ENCODE measurements at regions not wholly inside any gene's neighbourhood (a gene's known extent, or its start where the extent isn't known, plus 50 kb on each side); places are given as distances from the start of the nearest gene placed in this dataset.

DNA sequence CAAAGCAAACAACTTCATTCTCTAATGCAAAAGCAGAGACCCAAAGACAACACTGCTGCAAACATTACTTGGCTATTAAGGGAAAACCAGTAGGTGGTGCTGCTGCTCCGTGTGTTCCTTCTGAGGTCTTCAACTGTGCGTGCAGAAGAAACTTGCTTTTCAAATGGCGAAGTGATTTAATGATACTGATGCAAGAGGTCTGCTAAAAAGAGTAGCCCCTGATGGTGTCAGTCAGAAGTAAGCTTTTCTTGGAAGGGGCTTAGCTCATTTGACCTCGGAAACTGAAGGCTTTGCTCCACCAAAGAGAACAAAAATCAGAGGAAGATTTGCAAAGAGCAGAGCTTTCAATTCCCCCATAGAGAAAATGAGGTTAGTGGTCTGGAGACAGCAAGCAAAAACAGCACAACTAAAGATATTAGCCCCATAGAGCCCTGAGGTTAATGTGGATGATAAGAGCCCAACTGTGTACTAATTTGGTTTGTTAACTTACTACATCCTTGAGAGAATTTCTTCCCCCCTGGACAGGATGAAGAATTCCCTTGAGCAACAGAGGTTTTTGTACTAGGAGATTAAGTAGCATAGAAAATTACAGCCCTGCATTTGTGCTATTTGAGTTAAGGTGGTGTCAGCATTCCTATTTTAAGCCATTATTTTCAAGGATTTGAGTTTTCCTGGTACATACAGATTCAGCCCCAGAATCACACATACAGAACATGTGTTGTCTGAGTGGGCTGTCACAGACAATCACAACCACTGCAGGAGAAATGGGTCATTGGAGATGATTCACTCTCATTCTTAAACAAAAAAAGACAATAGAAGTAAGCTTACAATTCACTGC is 153.2 kb upstream of the C9orf72 start:
- Histone ChIP-seq H3K27ac (no peak overlapping the region), H3K27me3 (no peaks in the 10 kb centered on the region), H3K9me3 (no peaks in the 10 kb centered on the region), H3K9ac (ENCODE audit: low read depth in 2 of 2, low read length in 2 of 2) (no peak overlapping the region), H3K4me3 (no peak overlapping the region), H3K4me1 (no peaks in the 10 kb centered on the region), H3K36me3 (no peaks in the 10 kb centered on the region)
- peak; percentile 63 for DNase-seq
- TF ChIP-seq, protein P1, sequence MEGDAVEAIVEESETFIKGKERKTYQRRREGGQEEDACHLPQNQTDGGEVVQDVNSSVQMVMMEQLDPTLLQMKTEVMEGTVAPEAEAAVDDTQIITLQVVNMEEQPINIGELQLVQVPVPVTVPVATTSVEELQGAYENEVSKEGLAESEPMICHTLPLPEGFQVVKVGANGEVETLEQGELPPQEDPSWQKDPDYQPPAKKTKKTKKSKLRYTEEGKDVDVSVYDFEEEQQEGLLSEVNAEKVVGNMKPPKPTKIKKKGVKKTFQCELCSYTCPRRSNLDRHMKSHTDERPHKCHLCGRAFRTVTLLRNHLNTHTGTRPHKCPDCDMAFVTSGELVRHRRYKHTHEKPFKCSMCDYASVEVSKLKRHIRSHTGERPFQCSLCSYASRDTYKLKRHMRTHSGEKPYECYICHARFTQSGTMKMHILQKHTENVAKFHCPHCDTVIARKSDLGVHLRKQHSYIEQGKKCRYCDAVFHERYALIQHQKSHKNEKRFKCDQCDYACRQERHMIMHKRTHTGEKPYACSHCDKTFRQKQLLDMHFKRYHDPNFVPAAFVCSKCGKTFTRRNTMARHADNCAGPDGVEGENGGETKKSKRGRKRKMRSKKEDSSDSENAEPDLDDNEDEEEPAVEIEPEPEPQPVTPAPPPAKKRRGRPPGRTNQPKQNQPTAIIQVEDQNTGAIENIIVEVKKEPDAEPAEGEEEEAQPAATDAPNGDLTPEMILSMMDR (IDR thresholded peaks at IDR 0.05), result peak; percentile 79
- intact Hi-C loops (cut with DNase I), result loop anchor here (10.0 kb wide), 1 partner anchor 338 kb away; no protein-coding TSS in a partner anchor

DNA sequence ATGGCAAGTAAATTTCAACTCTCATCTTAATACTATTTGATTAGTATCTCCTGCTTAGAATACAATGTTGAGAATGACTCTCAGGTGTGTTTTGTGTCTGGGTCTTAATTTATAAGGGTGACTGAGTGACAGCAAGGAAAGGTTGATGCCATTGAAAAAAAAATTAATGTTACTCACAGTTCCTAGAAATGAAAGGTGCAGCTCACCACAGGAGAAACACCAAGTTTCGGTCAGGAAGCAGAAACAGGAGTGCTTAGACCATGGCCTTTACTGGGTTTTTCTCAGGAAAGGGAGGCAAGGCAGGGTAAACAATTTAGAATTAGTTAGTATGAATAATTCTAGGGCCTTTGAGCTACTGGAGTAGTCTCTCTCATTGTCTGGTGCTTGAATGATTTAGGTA is 159.2 kb upstream of the C9orf72 start:
- Histone ChIP-seq H3K36me3 (no peaks in the 10 kb centered on the region), H3K9me3 (no peaks in the 10 kb centered on the region), H3K27ac (no peak overlapping the region), H3K27me3 (no peaks in the 10 kb centered on the region), H3K9ac (ENCODE audit: low read depth in 2 of 2, low read length in 2 of 2) (no peak overlapping the region), H3K4me1 (no peaks in the 10 kb centered on the region), H3K4me3 (no peak overlapping the region)
- TF ChIP-seq, protein P1 (IDR thresholded peaks at IDR 0.05), result no peak
- DNase-seq, result no peak
- intact Hi-C loops (cut with DNase I), result no loop called here

DNA sequence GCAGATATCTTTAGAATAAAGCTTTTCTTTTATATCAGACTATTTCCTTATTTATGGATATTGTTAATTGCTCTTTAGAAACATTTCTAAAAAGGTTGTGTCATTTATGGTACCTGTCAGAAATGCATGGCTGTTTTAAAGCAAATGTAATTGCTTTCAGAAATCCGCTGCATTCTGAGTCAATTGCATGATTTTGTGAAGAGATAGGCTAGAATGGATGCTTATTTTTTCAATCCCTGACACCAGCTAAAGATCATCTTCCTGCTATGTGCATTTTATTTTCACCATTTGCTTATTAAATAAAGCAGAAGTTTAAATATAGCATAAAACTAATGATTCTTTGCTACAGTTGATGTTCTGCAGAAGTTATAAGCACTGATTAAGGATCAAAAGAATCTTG is 170.2 kb upstream of the C9orf72 start:
- DNase-seq, result no peak
- Histone ChIP-seq H3K9ac (ENCODE audit: low read depth in 2 of 2, low read length in 2 of 2) (no peak overlapping the region), H3K4me3 (no peak overlapping the region), H3K27me3 (no peaks in the 10 kb centered on the region), H3K4me1 (no peaks in the 10 kb centered on the region), H3K27ac (no peak overlapping the region), H3K9me3 (no peaks in the 10 kb centered on the region), H3K36me3 (no peaks in the 10 kb centered on the region)
- intact Hi-C loops (cut with DNase I), result no loop called here
- TF ChIP-seq, protein P1 (IDR thresholded peaks at IDR 0.05), result no peak

DNA sequence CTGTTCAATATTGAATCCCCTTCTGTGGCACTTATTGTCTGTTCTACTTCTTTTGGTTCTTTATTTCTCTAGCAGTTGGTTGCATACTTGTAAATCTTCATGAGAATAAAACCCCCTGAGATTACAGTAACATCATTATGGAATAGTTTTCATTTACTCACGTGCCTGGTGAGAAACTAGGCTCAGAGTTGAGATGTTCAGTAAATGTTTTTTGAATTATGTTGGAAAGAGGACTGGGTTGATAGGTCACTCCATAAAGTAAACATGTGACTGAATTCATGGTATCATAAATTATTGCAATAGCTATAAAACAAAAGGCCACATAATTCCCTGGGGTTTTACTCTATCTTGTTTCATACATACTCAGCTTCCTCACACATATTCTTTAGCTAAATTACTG is 174.2 kb upstream of the C9orf72 start:
- Histone ChIP-seq H3K36me3 (no peaks in the 10 kb centered on the region), H3K27me3 (no peaks in the 10 kb centered on the region), H3K9me3 (no peaks in the 10 kb centered on the region), H3K9ac (ENCODE audit: low read depth in 2 of 2, low read length in 2 of 2) (no peak overlapping the region), H3K4me3 (no peak overlapping the region), H3K4me1 (no peaks in the 10 kb centered on the region), H3K27ac (no peak overlapping the region)
- intact Hi-C loops (cut with DNase I), result no loop called here
- TF ChIP-seq, protein P1 (IDR thresholded peaks at IDR 0.05), result no peak
- no peak for DNase-seq

DNA sequence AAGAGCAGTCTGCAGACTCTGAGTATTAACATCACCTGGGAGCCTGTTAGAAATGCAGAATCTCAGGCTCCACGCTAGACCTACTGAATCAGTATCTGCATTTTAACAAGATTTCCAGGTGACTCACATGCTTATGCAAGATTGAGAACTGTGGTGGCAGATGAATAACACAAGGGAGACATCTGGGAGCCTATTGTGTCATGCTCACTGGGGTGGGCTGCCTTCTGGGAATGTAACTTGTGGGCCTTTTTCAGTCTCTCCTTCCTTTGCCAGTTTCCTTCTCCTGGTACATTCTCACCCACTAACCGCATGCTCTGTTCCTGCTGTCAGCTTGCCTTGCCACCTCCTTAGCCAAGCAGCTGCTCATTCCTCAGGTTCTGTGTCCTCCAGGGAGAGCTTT is 176.6 kb upstream of the C9orf72 start:
- intact Hi-C loops (cut with DNase I), result no loop called here
- no peaks in the 10 kb centered on the region for H3K36me3 ChIP-seq

More for the DNA sequence above, 176.6 kb upstream of the C9orf72 start:
- H3K27ac ChIP-seq, result no peak overlapping the region
- no peak overlapping the region for H3K4me3 ChIP-seq
- H3K9me3 ChIP-seq, result no peaks in the 10 kb centered on the region
- TF ChIP-seq, protein P1 (IDR thresholded peaks at IDR 0.05), result no peak
- H3K27me3 ChIP-seq, result no peaks in the 10 kb centered on the region
- no peak overlapping the region for H3K9ac ChIP-seq (ENCODE audit: low read depth in 2 of 2, low read length in 2 of 2)
- no peaks in the 10 kb centered on the region for H3K4me1 ChIP-seq
- DNase-seq, result no peak
